GM12864 (cell line): ENCODE measurements at regions not wholly inside any gene's neighbourhood (a gene's known extent, or its start where the extent isn't known, plus 50 kb on each side); places are given as distances from the start of the nearest gene placed in this dataset.
"Not testable (repeated sequence)": the region's sequence is repeated elsewhere in the genome, so short reads cannot be mapped to it uniquely, and the experiment has no call there.

Experiments used
- DNase-seq: peaks from one replicate; pipeline ENCODE4 v3.0.0-alpha.2; 2011; ENCODE audit warnings: low read depth
- H3K4me3 ChIP-seq: 2 replicates; pipeline ENCODE4 v1.5.1; 2011; ENCODE audit warnings: mild to moderate bottlenecking, low read depth, low read length, control low read depth
- CTCF ChIP-seq: IDR thresholded peaks from 2 replicates; pipeline ENCODE4 v1.5.1; 2011; ENCODE audit warnings: low read depth, mild to moderate bottlenecking, moderate library complexity, low read length, control low read depth, inconsistent platforms; ENCODE audit errors: missing control alignments

GRCh38 chr7:56222866-56223265 is 106.6 kb upstream of the NUPR2 start:
- H3K4me3 ChIP-seq, result no peak overlapping the region
- no peak for DNase-seq
- no peak for TF ChIP-seq CTCF

- no peak for DNase-seq
- no peak overlapping the region for H3K4me3 ChIP-seq
- TF ChIP-seq CTCF, result no peak
Observed at GRCh38 chr7:56219017-56219416, 102.8 kb upstream of the NUPR2 start.

GRCh38 chr7:56218510-56218909 is 102.3 kb upstream of the NUPR2 start:
- H3K4me3 ChIP-seq, result no peak overlapping the region
- TF ChIP-seq CTCF, result no peak
- DNase-seq, result no peak

GRCh38 chr7:56213574-56213973 is 97.4 kb upstream of the NUPR2 start:
- DNase-seq, result no peak
- no peak for TF ChIP-seq CTCF
- no peak overlapping the region for H3K4me3 ChIP-seq

- no peak overlapping the region for H3K4me3 ChIP-seq
- no peak for TF ChIP-seq CTCF
- no peak for DNase-seq
Observed at GRCh38 chr7:56206420-56206819, 90.2 kb upstream of the NUPR2 start.

GRCh38 chr7:56199639-56200038 is 83.4 kb upstream of the NUPR2 start:
- no peak for DNase-seq
- no peak for TF ChIP-seq CTCF
- H3K4me3 ChIP-seq, result no peak overlapping the region

GRCh38 chr7:56196195-56196594 is 80.0 kb upstream of the NUPR2 start:
- not testable (repeated sequence) for H3K4me3 ChIP-seq, DNase-seq
